Spleen (tissue), 7 donors: ENCODE measurements at regions not wholly inside any gene's neighbourhood (a gene's known extent, or its start where the extent isn't known, plus 50 kb on each side); places are given as distances from the start of the nearest gene placed in this dataset.

Experiments used
- POLR2AphosphoS5 ChIP-seq, 3 donors: sonication (generic); formaldehyde crosslinking; IDR thresholded peaks; one replicate each; pipeline ENCODE4 v1.5.1; 2017; ENCODE audit warnings: antibody characterized with exemption in 3 of 3
- TF ChIP-seq, protein P1 (sequence below), 11 experiments: fragments of 200-600 bp in 7 of 11; fragments of 450-650 bp in 4 of 11; sonication (generic) in 4 of 11; IDR thresholded peaks in 8 of 11; conservative IDR thresholded peaks in 3 of 11; 1 replicate in 7 of 11; 2 replicates in 4 of 11; pipeline versions ENCODE4 v1.4.0 to v1.8.0; 2016 to 2021; ENCODE audit warnings: antibody characterized with exemption in 11 of 11, inconsistent platforms in 4 of 11, mild to moderate bottlenecking in 1 of 11
- donor health status: DM: no; HTN: no; CAD: no; lungs with moderate emphysema.
- donor health status: DM: no; HTN: no; CAD: no.
- donor health status: DM: no; HTN: no; CAD: no.

DNA sequence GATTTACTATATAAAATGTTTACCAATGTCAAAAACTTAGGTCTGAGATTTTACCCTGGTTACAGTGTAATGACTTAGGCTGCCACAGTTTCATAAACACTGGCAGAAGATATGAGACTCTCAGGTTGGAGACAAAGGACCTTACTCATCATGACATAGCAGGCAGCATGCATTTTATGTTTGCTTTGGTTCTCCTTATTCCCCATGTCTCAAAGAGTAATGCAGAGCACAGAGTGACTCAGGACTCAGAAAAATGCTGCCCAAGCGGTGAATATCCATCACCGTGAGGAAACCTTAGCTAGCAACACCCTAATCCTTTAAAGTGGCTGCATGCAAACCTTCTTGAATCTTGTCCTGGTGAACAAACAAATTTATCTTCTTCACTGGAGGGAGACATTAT, 112.1 kb upstream of the EYS start:
- TF ChIP-seq POLR2AphosphoS5 (IDR thresholded peaks at IDR 0.05) = no peak
- TF ChIP-seq, protein P1, sequence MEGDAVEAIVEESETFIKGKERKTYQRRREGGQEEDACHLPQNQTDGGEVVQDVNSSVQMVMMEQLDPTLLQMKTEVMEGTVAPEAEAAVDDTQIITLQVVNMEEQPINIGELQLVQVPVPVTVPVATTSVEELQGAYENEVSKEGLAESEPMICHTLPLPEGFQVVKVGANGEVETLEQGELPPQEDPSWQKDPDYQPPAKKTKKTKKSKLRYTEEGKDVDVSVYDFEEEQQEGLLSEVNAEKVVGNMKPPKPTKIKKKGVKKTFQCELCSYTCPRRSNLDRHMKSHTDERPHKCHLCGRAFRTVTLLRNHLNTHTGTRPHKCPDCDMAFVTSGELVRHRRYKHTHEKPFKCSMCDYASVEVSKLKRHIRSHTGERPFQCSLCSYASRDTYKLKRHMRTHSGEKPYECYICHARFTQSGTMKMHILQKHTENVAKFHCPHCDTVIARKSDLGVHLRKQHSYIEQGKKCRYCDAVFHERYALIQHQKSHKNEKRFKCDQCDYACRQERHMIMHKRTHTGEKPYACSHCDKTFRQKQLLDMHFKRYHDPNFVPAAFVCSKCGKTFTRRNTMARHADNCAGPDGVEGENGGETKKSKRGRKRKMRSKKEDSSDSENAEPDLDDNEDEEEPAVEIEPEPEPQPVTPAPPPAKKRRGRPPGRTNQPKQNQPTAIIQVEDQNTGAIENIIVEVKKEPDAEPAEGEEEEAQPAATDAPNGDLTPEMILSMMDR (IDR thresholded peaks at IDR 0.05 in 8 of 11, conservative IDR thresholded peaks at IDR 0.05 in 3 of 11) = no peak
